ENCODE measurements at regions not wholly inside any gene's neighbourhood (a gene's known extent, or its start where the extent isn't known, plus 50 kb on each side); places are given as distances from the start of the nearest gene placed in this dataset.

- no peaks in the 10 kb centered on the region for H3K27me3 ChIP-seq (ENCODE audit: insufficient read depth, low read length)
- H3K4me1 ChIP-seq (ENCODE audit: control insufficient read depth in 1 of 2, insufficient read depth in 2 of 2, low read length in 2 of 2): no peaks in the 10 kb centered on the region
- no peak overlapping the region for H3K4me3 ChIP-seq (replicated peaks in 1 of 2; ENCODE audit: low read depth in 1 of 2, low read length in 2 of 2)
- no TSS peak for BruUV-seq (replicated peaks)
- DNase-seq (ENCODE audit: low read depth, low spot score) (no peak), ATAC-seq (no peak)
- no peak overlapping the region for H3K4me2 ChIP-seq (ENCODE audit: low read length)
- no peaks in the 10 kb centered on the region for H3K79me2 ChIP-seq (ENCODE audit: insufficient read depth, low read length)
- CTCF ChIA-PET: no interaction called here
- H3K36me3 ChIP-seq (ENCODE audit: control insufficient read depth in 1 of 2, insufficient read depth in 2 of 2, low read length in 2 of 2): no peaks in the 10 kb centered on the region
- RAD21 ChIA-PET (ENCODE audit: low non-redundant PET in 1 of 2, low total read pairs in 2 of 2, uncharacterized antibody in 2 of 2, unreplicated experiment in 2 of 2): no interaction called here
- H4K20me1 ChIP-seq (ENCODE audit: insufficient read depth): no peaks in the 10 kb centered on the region
- H3K27ac ChIP-seq (ENCODE audit: low read depth, low read length): no peak overlapping the region
- POLR2A ChIA-PET: no interaction called here
- no peak overlapping the region for H2AFZ ChIP-seq (ENCODE audit: low read depth, low read length, poor library complexity, severe bottlenecking)
- H3K9ac ChIP-seq (ENCODE audit: low read length): no peak overlapping the region
- no peaks in the 10 kb centered on the region for H3K9me2 ChIP-seq (ENCODE audit: insufficient read depth)
- intact Hi-C loops (cut with micrococcal nuclease): no loop called here
- no peaks in the 10 kb centered on the region for H3K9me3 ChIP-seq (ENCODE audit: control insufficient read depth in 1 of 2, insufficient read depth in 1 of 2, low read depth in 1 of 2, low read length in 2 of 2)
- TF ChIP-seq ZNF274 (IDR thresholded peaks at IDR 0.05; ENCODE audit: low read depth, low read length): no peak
- TF ChIP-seq FOSL1 (IDR thresholded peaks at IDR 0.05; ENCODE audit: low read depth): no peak
- no peak for TF ChIP-seq EZH2phosphoT487 (IDR thresholded peaks at IDR 0.05; ENCODE audit: borderline replicate concordance)
- TF ChIP-seq CTCF (IDR thresholded peaks at IDR 0.05 in 2 of 3, conservative IDR thresholded peaks at IDR 0.05 in 1 of 3; ENCODE audit: borderline replicate concordance in 1 of 3, insufficient read depth in 1 of 3, low read depth in 2 of 3, low read length in 2 of 3): no peak
- TF ChIP-seq CBX3 (IDR thresholded peaks at IDR 0.05; ENCODE audit: low read depth): no peak
- TF ChIP-seq MAX (IDR thresholded peaks at IDR 0.05): no peak
- TF ChIP-seq EGR1 (IDR thresholded peaks at IDR 0.05; ENCODE audit: low read depth): no peak
- TF ChIP-seq TCF7L2 (IDR thresholded peaks at IDR 0.05; ENCODE audit: borderline replicate concordance, extremely low read depth, insufficient read depth, insufficient read length): no peak
- TF ChIP-seq CEBPB (IDR thresholded peaks at IDR 0.05; ENCODE audit: low read depth): no peak
- TF ChIP-seq ELF1 (IDR thresholded peaks at IDR 0.05; ENCODE audit: borderline replicate concordance, low read depth): no peak
- TF ChIP-seq POLR2AphosphoS5 (IDR thresholded peaks at IDR 0.05; ENCODE audit: low read depth, low read length): no peak
- no peak for TF ChIP-seq SP1 (IDR thresholded peaks at IDR 0.05; ENCODE audit: low read depth)
- TF ChIP-seq POLR2A (IDR thresholded peaks at IDR 0.05; ENCODE audit: borderline replicate concordance, extremely low read depth, insufficient read depth, insufficient read length): no peak
- no peak for TF ChIP-seq ZFX (IDR thresholded peaks at IDR 0.05)
- no peak for TF ChIP-seq SIN3A (IDR thresholded peaks at IDR 0.05; ENCODE audit: low read depth)
- TF ChIP-seq ZBTB33 (IDR thresholded peaks at IDR 0.05; ENCODE audit: extremely low read depth, insufficient replicate concordance, low read length): no peak
Measured at GRCh38 chr6:14339711-14340584, 222.4 kb downstream of the CD83 start.

Data from HCT116 (cell line).